Panc1 (cell line): ENCODE measurements at regions not wholly inside any gene's neighbourhood (a gene's known extent, or its start where the extent isn't known, plus 50 kb on each side); places are given as distances from the start of the nearest gene placed in this dataset.

Experiments used
- CTCF ChIP-seq: fragments of 450-650 bp; IDR thresholded peaks from 2 replicates; pipeline ENCODE4 v1.5.1; 2017; ENCODE audit warnings: mild to moderate bottlenecking
- POLR2AphosphoS5 ChIP-seq: IDR thresholded peaks from 2 replicates; pipeline ENCODE4 v1.6.1; 2012; ENCODE audit warnings: mild to moderate bottlenecking, low read depth, low read length, moderate library complexity
- REST ChIP-seq, 2 experiments: IDR thresholded peaks; 2 replicates each; pipeline ENCODE4 v1.6.1; 2011 to 2012; ENCODE audit warnings: low read depth in 2 of 2, control low read depth in 1 of 2, low read length in 1 of 2, mild to moderate bottlenecking in 1 of 2, moderate library complexity in 1 of 2; ENCODE audit not compliant: insufficient read depth in 1 of 2
- SIN3A ChIP-seq: IDR thresholded peaks from 2 replicates; pipeline ENCODE4 v1.6.1; 2012; ENCODE audit warnings: low read depth, mild to moderate bottlenecking, low read length, moderate library complexity, borderline replicate concordance; ENCODE audit not compliant: insufficient read depth
- TCF7L2 ChIP-seq: IDR thresholded peaks from 2 replicates; pipeline ENCODE4 v1.6.1; 2011; ENCODE audit warnings: mild to moderate bottlenecking, low read depth, low read length, inconsistent platforms

GRCh38 chr20:1777476-1777820 is 117.8 kb upstream of the SIRPA start:
- TF ChIP-seq CTCF = no peak; the same call in 1 of the 2 replicates
- TF ChIP-seq POLR2AphosphoS5 = no peak
- no peak for TF ChIP-seq REST (IDR thresholded peaks at IDR 0.05; ENCODE audit: insufficient read depth in 1 of 2, low read depth in 2 of 2, low read length in 1 of 2)
- TF ChIP-seq SIN3A = no peak
- TF ChIP-seq TCF7L2 = no peak
